Karpas-422 (cell line): ENCODE measurements at regions not wholly inside any gene's neighbourhood (a gene's known extent, or its start where the extent isn't known, plus 50 kb on each side); places are given as distances from the start of the nearest gene placed in this dataset.

Experiments
- DNase-seq: peaks from one replicate; pipeline ENCODE4 v3.0.0-alpha.2; 2015
- H2AFZ ChIP-seq: fragments of 200-600 bp; sonication (generic); 2 replicates; pipeline ENCODE4 v1.6.1; 2014; ENCODE audit warnings: antibody characterized with exemption, low read length, mixed read lengths
- H3K27ac ChIP-seq: fragments of 200-600 bp; sonication (generic); 2 replicates; pipeline ENCODE4 v1.5.1; 2014; ENCODE audit warnings: mild to moderate bottlenecking, low read length, moderate library complexity
- H3K27me3 ChIP-seq: fragments of 200-600 bp; sonication (generic); 2 replicates; pipeline ENCODE4 v1.6.1; 2014; ENCODE audit warnings: low read length, mixed read lengths
- H3K36me3 ChIP-seq: fragments of 200-600 bp; sonication (generic); 2 replicates; pipeline ENCODE4 v1.6.1; 2014; ENCODE audit warnings: low read length, mixed read lengths; ENCODE audit not compliant: insufficient read depth
- H3K4me1 ChIP-seq: fragments of 200-600 bp; sonication (generic); 2 replicates; pipeline ENCODE4 v1.6.1; 2014; ENCODE audit warnings: mild to moderate bottlenecking, low read length, mixed read lengths
- H3K4me2 ChIP-seq: fragments of 200-600 bp; sonication (generic); 2 replicates; pipeline ENCODE4 v1.6.1; 2014; ENCODE audit warnings: low read length, low read depth, mild to moderate bottlenecking; ENCODE audit not compliant: poor library complexity, severe bottlenecking
- H3K4me3 ChIP-seq: fragments of 200-600 bp; sonication (generic); 2 replicates; pipeline ENCODE4 v1.5.1; 2014; ENCODE audit warnings: mild to moderate bottlenecking, antibody characterized with exemption, low read length, mixed read lengths
- H3K79me2 ChIP-seq: fragments of 200-600 bp; sonication (generic); 2 replicates; pipeline ENCODE4 v1.6.1; 2014; ENCODE audit warnings: mild to moderate bottlenecking, low read length, mixed read lengths
- H3K9ac ChIP-seq: fragments of 200-600 bp; sonication (generic); 2 replicates; pipeline ENCODE4 v1.6.0; 2014; ENCODE audit warnings: low read length
- H3K9me2 ChIP-seq: fragments of 200-600 bp; sonication (generic), shearing (Covaris generic); replicated peaks from 2 replicates; pipeline ENCODE4 v1.6.0; 2014; ENCODE audit warnings: mild to moderate bottlenecking, low read length, moderate library complexity; ENCODE audit not compliant: insufficient read depth
- H3K9me3 ChIP-seq: fragments of 300-700, 200-600 bp; sonication (generic); 2 replicates; pipeline ENCODE4 v1.6.1; 2014; ENCODE audit warnings: low read length, mixed read lengths
- H4K20me1 ChIP-seq: fragments of 200-600 bp; sonication (generic); 2 replicates; pipeline ENCODE4 v1.6.1; 2014; ENCODE audit warnings: mild to moderate bottlenecking, antibody characterized with exemption, low read length, low read depth; ENCODE audit not compliant: insufficient read depth

GRCh38 chr1:186745531-186746146 lies 65.4 kb upstream of the PTGS2 start:
- Histone ChIP-seq H3K9me2 (no peaks in the 10 kb centered on the region), H3K9me3 (no peaks in the 10 kb centered on the region), H2AFZ (no peak overlapping the region), H3K27me3 (no peaks in the 10 kb centered on the region), H3K4me1 (no peaks in the 10 kb centered on the region), H4K20me1 (no peaks in the 10 kb centered on the region), H3K36me3 (no peaks in the 10 kb centered on the region), H3K9ac (no peak overlapping the region), H3K4me3 (no peak overlapping the region), H3K27ac (no peak overlapping the region), H3K4me2 (no peak overlapping the region), H3K79me2 (no peaks in the 10 kb centered on the region)
- no peak for DNase-seq

GRCh38 chr1:186741640-186742039 lies 61.4 kb upstream of the PTGS2 start:
- Histone ChIP-seq H3K9me2 (no peaks in the 10 kb centered on the region), H3K4me2 (no peak overlapping the region), H3K9ac (no peak overlapping the region), H3K36me3 (no peaks in the 10 kb centered on the region), H3K27me3 (no peaks in the 10 kb centered on the region), H4K20me1 (no peaks in the 10 kb centered on the region), H3K4me1 (no peaks in the 10 kb centered on the region), H3K27ac (no peak overlapping the region), H3K79me2 (no peaks in the 10 kb centered on the region), H2AFZ (no peak overlapping the region), H3K4me3 (no peak overlapping the region), H3K9me3 (no peaks in the 10 kb centered on the region)
- no peak for DNase-seq

DNA sequence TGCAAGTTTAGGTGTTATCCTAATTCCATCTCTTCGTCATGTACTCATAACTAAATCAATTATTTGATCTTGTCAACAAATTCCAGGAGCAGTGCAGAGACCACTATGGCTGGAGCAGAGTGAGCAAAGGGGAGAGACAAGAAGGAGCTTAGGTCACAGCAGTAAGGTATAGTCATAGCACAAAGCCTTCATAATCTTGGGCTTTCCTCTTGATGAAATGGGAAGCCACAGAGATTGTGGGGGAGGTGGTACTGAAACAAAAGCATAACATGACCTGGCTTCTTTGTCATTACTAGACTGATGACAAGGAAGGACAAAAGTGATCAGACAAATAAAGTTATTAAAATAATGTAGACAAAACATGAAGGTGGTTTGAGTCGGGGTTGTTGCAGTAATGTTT lies 60.1 kb upstream of the PTGS2 start:
- Histone ChIP-seq H3K79me2 (no peaks in the 10 kb centered on the region), H3K9ac (no peak overlapping the region), H3K36me3 (no peaks in the 10 kb centered on the region), H3K4me1 (no peaks in the 10 kb centered on the region), H3K4me2 (no peak overlapping the region), H2AFZ (no peak overlapping the region), H3K4me3 (no peak overlapping the region), H3K9me2 (no peaks in the 10 kb centered on the region), H3K27me3 (no peaks in the 10 kb centered on the region), H3K27ac (no peak overlapping the region), H4K20me1 (no peaks in the 10 kb centered on the region), H3K9me3 (no peaks in the 10 kb centered on the region)
- DNase-seq = no peak

- Histone ChIP-seq H3K9me3 (no peaks in the 10 kb centered on the region), H3K27me3 (no peaks in the 10 kb centered on the region), H3K9ac (no peak overlapping the region), H3K27ac (no peak overlapping the region), H2AFZ (no peak overlapping the region), H3K4me2 (no peak overlapping the region), H3K79me2 (no peaks in the 10 kb centered on the region), H3K4me1 (no peaks in the 10 kb centered on the region), H3K36me3 (no peaks in the 10 kb centered on the region), H3K4me3 (no peak overlapping the region), H3K9me2 (no peaks in the 10 kb centered on the region), H4K20me1 (no peaks in the 10 kb centered on the region)
- no peak for DNase-seq
Measured at GRCh38 chr1:186739515-186739914, 59.3 kb upstream of the PTGS2 start.

GRCh38 chr1:186738926-186739325 lies 58.7 kb upstream of the PTGS2 start:
- Histone ChIP-seq H3K4me1 (no peaks in the 10 kb centered on the region), H3K9ac (no peak overlapping the region), H3K4me3 (no peak overlapping the region), H3K79me2 (no peaks in the 10 kb centered on the region), H4K20me1 (no peaks in the 10 kb centered on the region), H3K9me3 (no peaks in the 10 kb centered on the region), H3K36me3 (no peaks in the 10 kb centered on the region), H3K4me2 (no peak overlapping the region), H3K27me3 (no peaks in the 10 kb centered on the region), H3K27ac (no peak overlapping the region), H3K9me2 (no peaks in the 10 kb centered on the region), H2AFZ (no peak overlapping the region)
- DNase-seq = no peak

DNA sequence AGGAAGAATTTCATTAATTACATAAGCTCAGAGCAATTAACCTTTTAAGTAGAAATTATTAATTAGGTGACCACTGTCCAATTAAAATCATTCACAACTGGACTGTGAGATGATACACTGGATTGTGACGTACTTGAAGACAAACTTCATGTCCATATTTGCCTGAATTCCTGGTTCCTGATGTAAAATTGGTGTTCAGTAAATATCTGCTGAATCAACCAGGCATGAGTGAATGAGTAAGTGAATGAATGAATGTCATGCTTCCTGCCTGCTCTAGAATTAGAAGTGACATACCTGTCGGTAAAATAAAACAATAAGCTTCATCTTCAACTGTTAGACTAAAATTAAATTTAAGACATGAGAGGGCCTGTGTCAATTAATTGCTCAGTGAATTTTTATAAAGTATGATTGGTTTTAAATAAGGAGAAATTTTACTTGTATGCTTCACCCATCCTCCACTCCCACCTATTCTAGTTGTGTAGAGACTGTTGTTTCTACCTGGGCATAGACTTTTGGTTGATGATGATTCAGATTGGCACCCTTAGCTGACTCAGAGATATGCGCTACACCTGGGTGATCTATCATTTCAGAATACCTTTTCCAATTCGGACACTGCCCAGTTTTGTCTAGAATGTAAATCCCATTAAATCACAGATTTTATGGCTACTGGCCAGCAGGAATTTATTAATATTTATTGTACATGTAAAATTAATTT lies 56.9 kb upstream of the PTGS2 start:
- H3K4me1 ChIP-seq = no peaks in the 10 kb centered on the region
- no peak overlapping the region for H3K9ac ChIP-seq

DNA sequence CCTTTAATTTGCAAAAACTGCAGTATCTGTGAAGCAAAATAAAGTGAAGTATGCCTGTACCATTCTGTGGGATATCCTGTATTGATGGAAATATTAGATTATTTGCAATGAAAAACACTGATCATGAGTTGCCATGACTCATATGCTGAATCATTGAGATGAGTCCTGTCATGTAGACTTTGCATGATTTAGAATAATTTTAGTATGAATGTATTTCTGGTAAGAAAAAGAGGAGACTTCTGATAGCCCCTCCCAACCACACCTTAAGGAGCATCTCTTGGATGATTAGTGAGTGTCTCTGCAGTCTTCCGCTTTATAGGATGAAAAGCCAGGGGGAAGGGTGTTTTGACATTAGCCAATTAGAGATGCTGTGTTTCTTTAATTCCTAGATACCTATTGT lies 55.2 kb upstream of the PTGS2 start:
- no peaks in the 10 kb centered on the region for H3K9me3 ChIP-seq
- no peaks in the 10 kb centered on the region for H4K20me1 ChIP-seq
- no peaks in the 10 kb centered on the region for H3K9me2 ChIP-seq
- no peak overlapping the region for H3K4me3 ChIP-seq
- H3K79me2 ChIP-seq = no peaks in the 10 kb centered on the region
- no peak overlapping the region for H3K27ac ChIP-seq
- no peaks in the 10 kb centered on the region for H3K36me3 ChIP-seq
- no peak overlapping the region for H2AFZ ChIP-seq
- H3K27me3 ChIP-seq = no peaks in the 10 kb centered on the region
- H3K9ac ChIP-seq = no peak overlapping the region
- no peak overlapping the region for H3K4me2 ChIP-seq
- no peaks in the 10 kb centered on the region for H3K4me1 ChIP-seq
- DNase-seq = no peak

More for the DNA sequence above, 56.9 kb upstream of the PTGS2 start:
- H3K4me2 ChIP-seq = no peak overlapping the region
- H3K36me3 ChIP-seq = no peaks in the 10 kb centered on the region
- H3K27ac ChIP-seq = no peak overlapping the region
- H3K27me3 ChIP-seq = no peaks in the 10 kb centered on the region
- no peaks in the 10 kb centered on the region for H4K20me1 ChIP-seq
- no peaks in the 10 kb centered on the region for H3K9me2 ChIP-seq
- no peak overlapping the region for H3K4me3 ChIP-seq
- H2AFZ ChIP-seq = no peak overlapping the region
- no peaks in the 10 kb centered on the region for H3K79me2 ChIP-seq
- no peaks in the 10 kb centered on the region for H3K9me3 ChIP-seq
- DNase-seq = no peak

GRCh38 chr1:186730951-186731729 lies 50.9 kb upstream of the PTGS2 start:
- Histone ChIP-seq H3K9me2 (no peaks in the 10 kb centered on the region), H4K20me1 (no peaks in the 10 kb centered on the region), H3K4me3 (no peak overlapping the region), H3K4me2 (no peak overlapping the region), H3K4me1 (no peaks in the 10 kb centered on the region), H3K9me3 (no peaks in the 10 kb centered on the region), H3K79me2 (no peaks in the 10 kb centered on the region), H3K27me3 (no peaks in the 10 kb centered on the region), H2AFZ (no peak overlapping the region), H3K36me3 (no peaks in the 10 kb centered on the region), H3K27ac (no peak overlapping the region), H3K9ac (no peak overlapping the region)
- no peak for DNase-seq
